ENCODE measurements at regions not wholly inside any gene's neighbourhood (a gene's known extent, or its start where the extent isn't known, plus 50 kb on each side); places are given as distances from the start of the nearest gene placed in this dataset.

DNA sequence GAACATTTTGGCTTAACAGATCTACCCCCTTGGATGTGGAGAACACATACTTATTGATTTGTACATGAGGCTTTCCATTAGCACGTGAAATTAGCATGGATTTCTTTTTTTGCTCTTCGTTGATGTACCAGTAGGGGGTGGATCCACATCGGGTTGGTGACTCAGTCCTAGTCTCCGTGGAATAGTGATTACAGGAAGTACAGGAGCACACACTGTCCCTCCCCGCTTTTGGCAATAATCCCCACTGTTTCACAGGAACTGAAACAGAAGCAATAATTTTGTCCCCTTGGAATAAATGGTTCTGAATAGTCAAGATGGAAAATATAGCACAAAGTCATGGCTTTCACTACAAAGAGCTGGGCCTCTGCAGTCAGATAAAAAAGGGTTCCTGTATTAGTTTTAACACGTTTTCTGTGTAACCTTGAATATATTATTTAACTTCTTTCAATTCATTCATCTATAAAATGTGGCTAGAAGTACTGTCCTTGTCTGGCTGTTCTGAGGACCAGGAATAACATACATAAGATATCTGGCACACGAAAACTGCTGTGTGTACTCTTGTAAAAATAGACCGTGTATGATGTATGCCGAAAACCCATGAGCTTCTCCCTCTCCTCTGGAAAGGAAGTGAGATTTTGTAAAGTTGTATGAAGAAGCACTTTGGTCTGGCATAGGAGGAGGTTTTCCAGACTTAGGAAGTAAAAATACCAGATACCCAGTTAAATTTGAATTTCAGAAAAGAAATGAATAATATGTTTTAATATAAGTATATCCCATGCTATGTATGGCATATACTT lies 229.2 kb downstream of the GALR1 start:
- ATAC-seq (ENCODE audit: low FRiP score) (peak; percentile 62), DNase-seq (no peak)
- Histone ChIP-seq H3K9me3 (ENCODE audit: control insufficient read depth, low read length) (no peaks in the 10 kb centered on the region), H3K36me3 (ENCODE audit: control insufficient read depth in 1 of 2, insufficient read depth in 2 of 2, low read length in 1 of 2) (no peaks in the 10 kb centered on the region), H3K4me1 (ENCODE audit: control insufficient read depth in 1 of 2, insufficient read depth in 2 of 2, low read length in 2 of 2) (no peaks in the 10 kb centered on the region), H3K27ac (ENCODE audit: low read depth in 1 of 2, low read length in 2 of 2) (no peak overlapping the region), H3K27me3 (ENCODE audit: control insufficient read depth in 1 of 2, insufficient read depth in 2 of 2, low read length in 1 of 2) (no peaks in the 10 kb centered on the region), H3K4me3 (ENCODE audit: low read length in 2 of 2) (no peak overlapping the region)
- intact Hi-C loops (cut with DNase I): no loop called here
- WGBS, 2 donors: 15 to 24% methylated on average over 9 of the region's 9 CpGs

DNA sequence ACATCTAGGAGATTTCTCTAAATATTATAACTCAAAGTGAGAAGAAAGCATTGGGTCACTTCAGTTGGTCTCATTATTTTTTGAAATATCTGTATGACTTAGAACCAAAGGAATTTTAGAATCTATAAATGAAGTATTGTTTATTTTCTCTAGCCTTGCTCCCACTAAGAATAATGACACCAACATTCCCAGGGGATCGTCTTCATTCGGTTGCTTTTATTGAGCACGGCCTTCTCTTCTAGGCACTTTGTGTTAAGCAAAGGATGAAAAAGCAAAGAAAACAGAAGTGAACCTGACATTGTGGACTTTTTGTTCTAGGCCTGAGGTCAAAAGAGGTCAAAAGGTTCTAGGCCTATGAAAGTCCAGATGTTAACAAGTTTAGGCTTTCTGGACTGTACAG lies 231.9 kb downstream of the GALR1 start:
- Histone ChIP-seq H3K36me3 (ENCODE audit: control insufficient read depth in 1 of 2, insufficient read depth in 2 of 2, low read length in 1 of 2) (no peaks in the 10 kb centered on the region), H3K4me1 (ENCODE audit: control insufficient read depth in 1 of 2, insufficient read depth in 2 of 2, low read length in 2 of 2) (no peaks in the 10 kb centered on the region), H3K4me3 (ENCODE audit: low read length in 2 of 2) (no peak overlapping the region), H3K27ac (ENCODE audit: low read depth in 1 of 2, low read length in 2 of 2) (no peak overlapping the region), H3K27me3 (ENCODE audit: control insufficient read depth in 1 of 2, insufficient read depth in 2 of 2, low read length in 1 of 2) (no peaks in the 10 kb centered on the region), H3K9me3 (ENCODE audit: control insufficient read depth, low read length) (peaks cover 6% of the 10 kb centered on the region)
- DNase-seq (no peak), ATAC-seq (ENCODE audit: low FRiP score) (no peak)
- 17 to 20% methylated on average over 3 of the region's 3 CpGs for WGBS, 2 donors
- intact Hi-C loops (cut with DNase I): no loop called here

- Histone ChIP-seq H3K27ac (ENCODE audit: low read depth in 1 of 2, low read length in 2 of 2) (no peak overlapping the region), H3K4me3 (ENCODE audit: low read length in 2 of 2) (no peak overlapping the region), H3K36me3 (ENCODE audit: control insufficient read depth in 1 of 2, insufficient read depth in 2 of 2, low read length in 1 of 2) (no peaks in the 10 kb centered on the region), H3K27me3 (ENCODE audit: control insufficient read depth in 1 of 2, insufficient read depth in 2 of 2, low read length in 1 of 2) (no peaks in the 10 kb centered on the region), H3K4me1 (ENCODE audit: control insufficient read depth in 1 of 2, insufficient read depth in 2 of 2, low read length in 2 of 2) (no peaks in the 10 kb centered on the region), H3K9me3 (ENCODE audit: control insufficient read depth, low read length) (peaks cover 6% of the 10 kb centered on the region)
- 39 to 48% methylated on average over 10 of the region's 10 CpGs for WGBS, 2 donors
- DNase-seq (no peak), ATAC-seq (ENCODE audit: low FRiP score) (no peak)
- intact Hi-C loops (cut with DNase I): no loop called here
These were observed 232.8 kb downstream of the GALR1 start for GRCh38 chr18:77482190-77483085.

DNA sequence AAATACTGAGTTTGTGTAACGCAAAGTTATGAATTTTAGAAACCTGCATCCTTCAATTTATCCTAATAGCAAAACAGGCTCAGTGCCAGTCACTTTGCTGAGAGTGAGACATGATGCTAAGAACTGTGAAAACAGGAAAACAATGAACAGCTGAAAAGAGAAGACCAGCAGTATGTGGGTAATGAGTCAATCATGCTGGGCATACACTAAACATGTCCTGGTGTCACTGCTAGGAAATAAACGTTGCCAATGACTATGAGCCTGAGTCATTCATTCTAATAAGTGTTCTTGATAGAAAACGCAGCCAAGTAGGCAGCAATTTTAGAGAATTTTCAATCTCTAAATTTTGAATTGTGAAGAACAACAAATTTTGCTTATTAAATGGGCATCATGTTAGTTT lies 237.3 kb downstream of the GALR1 start:
- intact Hi-C loops (cut with DNase I): no loop called here
- H3K27me3 ChIP-seq (ENCODE audit: control insufficient read depth in 1 of 2, insufficient read depth in 2 of 2, low read length in 1 of 2): no peaks in the 10 kb centered on the region

DNA sequence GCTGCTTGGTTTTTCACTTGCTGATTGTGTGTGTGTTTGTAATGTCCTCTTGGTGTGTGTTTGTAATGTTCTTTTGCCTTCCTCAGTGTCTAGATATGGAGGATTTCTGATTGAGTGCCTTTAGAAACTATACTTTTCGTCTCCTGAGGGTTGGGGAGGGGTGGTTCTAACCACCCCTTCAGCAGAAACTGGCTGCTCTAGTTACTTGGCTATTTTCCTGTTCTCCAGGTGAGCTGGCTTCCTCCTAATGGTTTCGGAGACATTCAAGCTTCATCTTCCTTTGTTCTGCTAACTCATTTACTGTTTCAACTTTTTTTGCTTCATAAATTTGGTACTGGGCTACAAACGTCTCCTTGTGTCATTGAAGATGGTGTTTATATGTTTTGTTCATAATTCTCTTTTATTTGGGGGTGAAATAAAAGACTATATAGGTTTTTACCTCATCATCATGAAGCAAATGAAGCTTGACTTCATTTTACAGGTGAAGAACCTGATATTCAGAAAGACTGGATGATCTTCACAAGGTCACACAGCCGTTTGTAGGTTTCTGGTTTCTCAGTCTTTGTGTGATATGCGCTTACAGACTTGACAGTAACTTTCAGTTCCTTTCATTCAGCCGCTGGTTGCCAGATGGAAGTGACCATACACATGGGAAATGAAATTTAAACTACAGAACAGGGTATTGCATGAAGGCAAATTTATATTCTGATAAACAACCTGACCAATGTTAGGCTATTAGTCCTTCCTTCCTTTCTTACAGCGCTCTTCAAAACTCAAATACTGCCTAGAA lies 238.5 kb downstream of the GALR1 start:
- H3K27ac ChIP-seq (ENCODE audit: low read depth in 1 of 2, low read length in 2 of 2): no peak overlapping the region
- no peaks in the 10 kb centered on the region for H3K27me3 ChIP-seq (ENCODE audit: control insufficient read depth in 1 of 2, insufficient read depth in 2 of 2, low read length in 1 of 2)
- H3K4me1 ChIP-seq (ENCODE audit: control insufficient read depth in 1 of 2, insufficient read depth in 2 of 2, low read length in 2 of 2): no peaks in the 10 kb centered on the region
- DNase-seq (no peak), ATAC-seq (ENCODE audit: low FRiP score) (no peak)
- H3K36me3 ChIP-seq (ENCODE audit: control insufficient read depth in 1 of 2, insufficient read depth in 2 of 2, low read length in 1 of 2): no peaks in the 10 kb centered on the region
- 75 to 82% methylated on average over 7 of the region's 7 CpGs for WGBS, 2 donors
- no peak overlapping the region for H3K4me3 ChIP-seq (ENCODE audit: low read length in 2 of 2)
- intact Hi-C loops (cut with DNase I): no loop called here
- peaks cover 6% of the 10 kb centered on the region for H3K9me3 ChIP-seq (ENCODE audit: control insufficient read depth, low read length)

More for the DNA sequence above, 237.3 kb downstream of the GALR1 start:
- H3K27ac ChIP-seq (ENCODE audit: low read depth in 1 of 2, low read length in 2 of 2): no peak overlapping the region
- no peak for DNase-seq
- 75% methylated on average over 3 of the region's 3 CpGs for WGBS, 2 donors
- H3K4me3 ChIP-seq (ENCODE audit: low read length in 2 of 2): no peak overlapping the region
- no peak for ATAC-seq (ENCODE audit: low FRiP score)
- H3K36me3 ChIP-seq (ENCODE audit: control insufficient read depth in 1 of 2, insufficient read depth in 2 of 2, low read length in 1 of 2): no peaks in the 10 kb centered on the region
- H3K4me1 ChIP-seq (ENCODE audit: control insufficient read depth in 1 of 2, insufficient read depth in 2 of 2, low read length in 2 of 2): no peaks in the 10 kb centered on the region
- peaks cover 6% of the 10 kb centered on the region for H3K9me3 ChIP-seq (ENCODE audit: control insufficient read depth, low read length)

- DNase-seq (no peak), ATAC-seq (ENCODE audit: low FRiP score) (no peak)
- intact Hi-C loops (cut with DNase I): no loop called here
These were observed 245.4 kb downstream of the GALR1 start for GRCh38 chr18:77495079-77495478.

DNA sequence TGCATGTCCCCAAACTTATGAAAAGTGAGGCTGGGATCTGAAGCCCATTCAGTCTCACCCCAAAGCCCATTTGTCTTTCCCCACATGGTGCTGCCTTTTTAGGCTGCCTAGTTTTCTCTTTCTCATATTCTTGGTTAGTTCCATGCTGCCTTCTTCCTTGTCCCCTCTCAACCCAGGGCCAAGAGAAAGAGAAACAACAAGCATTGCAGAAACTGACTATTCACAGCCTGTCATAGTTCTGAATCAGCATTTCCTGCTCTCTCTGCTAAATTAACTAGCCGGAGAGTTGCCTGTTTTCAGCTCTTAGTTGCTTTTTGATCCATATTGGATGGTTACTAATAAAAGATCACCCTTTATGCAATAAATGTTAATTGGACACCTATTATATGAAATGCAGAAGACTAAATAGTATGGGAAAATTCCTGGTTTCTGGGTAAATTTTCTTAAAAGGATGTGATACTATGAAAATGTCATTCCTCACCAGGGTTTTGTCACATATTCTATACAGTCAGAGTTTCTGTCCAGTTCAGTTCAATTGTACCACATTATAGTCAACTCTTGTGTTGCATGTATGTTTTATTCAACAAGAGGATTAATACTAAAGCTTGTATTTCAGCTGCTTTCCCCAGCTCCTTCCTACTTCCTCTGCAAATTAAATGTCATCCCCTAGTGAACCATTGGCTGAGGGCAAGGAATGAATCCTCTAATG lies 246.5 kb downstream of the GALR1 start:
- Histone ChIP-seq H3K36me3 (ENCODE audit: control insufficient read depth in 1 of 2, insufficient read depth in 2 of 2, low read length in 1 of 2) (no peaks in the 10 kb centered on the region), H3K9me3 (ENCODE audit: control insufficient read depth, low read length) (peaks cover 3% of the 10 kb centered on the region), H3K4me1 (ENCODE audit: control insufficient read depth in 1 of 2, insufficient read depth in 2 of 2, low read length in 2 of 2) (no peaks in the 10 kb centered on the region), H3K4me3 (ENCODE audit: low read length in 2 of 2) (no peak overlapping the region), H3K27me3 (ENCODE audit: control insufficient read depth in 1 of 2, insufficient read depth in 2 of 2, low read length in 1 of 2) (no peaks in the 10 kb centered on the region), H3K27ac (ENCODE audit: low read depth in 1 of 2, low read length in 2 of 2) (no peak overlapping the region)
- DNase-seq: no peak
- no peak for ATAC-seq (ENCODE audit: low FRiP score)
- intact Hi-C loops (cut with DNase I): no loop called here
- WGBS, 2 donors: 11 to 17% methylated on average over 1 of the region's 1 CpG

More at GRCh38 chr18:77495079-77495478, 245.4 kb downstream of the GALR1 start:
- Histone ChIP-seq H3K4me1 (ENCODE audit: control insufficient read depth in 1 of 2, insufficient read depth in 2 of 2, low read length in 2 of 2) (no peaks in the 10 kb centered on the region), H3K36me3 (ENCODE audit: control insufficient read depth in 1 of 2, insufficient read depth in 2 of 2, low read length in 1 of 2) (no peaks in the 10 kb centered on the region), H3K27me3 (ENCODE audit: control insufficient read depth in 1 of 2, insufficient read depth in 2 of 2, low read length in 1 of 2) (no peaks in the 10 kb centered on the region), H3K4me3 (ENCODE audit: low read length in 2 of 2) (no peak overlapping the region), H3K27ac (ENCODE audit: low read depth in 1 of 2, low read length in 2 of 2) (no peak overlapping the region), H3K9me3 (ENCODE audit: control insufficient read depth, low read length) (peaks cover 3% of the 10 kb centered on the region)
- WGBS, 2 donors: 88 to 90% methylated on average over 5 of the region's 5 CpGs

DNA sequence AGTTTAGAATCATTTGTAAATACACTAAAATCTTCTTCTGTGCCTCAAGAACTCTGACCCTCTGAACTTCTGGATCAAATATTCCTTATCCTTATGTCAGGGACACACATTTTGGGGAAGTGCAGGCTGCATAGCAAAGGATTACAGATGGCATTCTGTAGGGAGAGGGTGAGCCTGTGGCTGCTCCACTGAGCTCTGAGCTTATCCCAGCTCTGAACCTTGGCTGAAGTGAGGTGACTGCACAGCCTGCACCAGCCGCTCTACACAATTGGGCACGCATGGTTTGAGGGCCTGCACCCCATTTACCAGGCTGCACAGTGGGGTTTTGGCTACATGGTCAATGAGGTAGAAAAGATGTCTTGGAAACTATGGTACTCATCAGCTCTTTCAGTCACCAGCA lies 251.6 kb downstream of the GALR1 start:
- no peak for DNase-seq
- H3K9me3 ChIP-seq (ENCODE audit: control insufficient read depth, low read length): peaks cover 3% of the 10 kb centered on the region
- H3K27ac ChIP-seq (ENCODE audit: low read depth in 1 of 2, low read length in 2 of 2): no peak overlapping the region
- WGBS, 2 donors: 40 to 66% methylated on average over 2 of the region's 2 CpGs
- no peaks in the 10 kb centered on the region for H3K36me3 ChIP-seq (ENCODE audit: control insufficient read depth in 1 of 2, insufficient read depth in 2 of 2, low read length in 1 of 2)
- no peak for ATAC-seq (ENCODE audit: low FRiP score)
- H3K27me3 ChIP-seq (ENCODE audit: control insufficient read depth in 1 of 2, insufficient read depth in 2 of 2, low read length in 1 of 2): no peaks in the 10 kb centered on the region
- no peaks in the 10 kb centered on the region for H3K4me1 ChIP-seq (ENCODE audit: control insufficient read depth in 1 of 2, insufficient read depth in 2 of 2, low read length in 2 of 2)
- no peak overlapping the region for H3K4me3 ChIP-seq (ENCODE audit: low read length in 2 of 2)
- intact Hi-C loops (cut with DNase I): no loop called here

All from aorta (tissue), 5 donors.